ENCODE measurements at regions not wholly inside any gene's neighbourhood (a gene's known extent, or its start where the extent isn't known, plus 50 kb on each side); places are given as distances from the start of the nearest gene placed in this dataset.

DNA sequence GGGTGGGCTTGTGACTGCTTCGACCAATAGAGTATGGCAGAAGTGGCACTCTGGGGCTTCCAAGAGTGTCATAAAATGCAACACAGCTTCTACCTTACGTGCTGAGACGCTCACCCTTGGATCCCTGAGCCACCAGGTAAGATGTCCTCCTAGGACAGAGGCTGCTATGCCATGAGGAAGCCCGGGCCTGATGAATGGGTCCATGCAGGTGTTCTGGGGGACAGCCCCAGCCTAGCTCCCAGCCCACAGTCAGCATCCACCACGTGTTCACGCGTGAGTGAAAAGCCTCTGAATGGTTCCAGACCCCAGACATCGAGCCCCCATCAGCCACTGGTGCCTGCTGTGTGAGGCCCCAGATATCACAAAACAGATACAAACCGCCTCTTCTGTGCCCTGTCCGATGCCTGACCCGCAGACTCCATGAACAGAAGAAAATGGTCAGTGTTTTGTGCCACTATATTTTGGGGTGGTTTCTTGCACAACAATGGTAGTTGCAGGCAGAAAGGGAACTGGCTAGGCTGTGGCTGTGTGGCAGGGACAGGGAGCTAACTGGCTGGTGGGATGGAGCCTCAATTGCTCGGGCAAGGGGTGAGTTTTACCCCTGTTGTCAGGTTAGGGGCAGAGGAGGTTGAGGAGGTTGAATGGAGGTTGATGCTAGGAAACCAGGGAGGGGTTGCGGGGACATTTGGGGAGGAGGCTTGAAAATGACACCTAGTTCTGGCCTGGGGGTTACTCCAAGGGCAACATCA lies 92.2 kb downstream of the LINGO1 start:
- no peak for DNase-seq

DNA sequence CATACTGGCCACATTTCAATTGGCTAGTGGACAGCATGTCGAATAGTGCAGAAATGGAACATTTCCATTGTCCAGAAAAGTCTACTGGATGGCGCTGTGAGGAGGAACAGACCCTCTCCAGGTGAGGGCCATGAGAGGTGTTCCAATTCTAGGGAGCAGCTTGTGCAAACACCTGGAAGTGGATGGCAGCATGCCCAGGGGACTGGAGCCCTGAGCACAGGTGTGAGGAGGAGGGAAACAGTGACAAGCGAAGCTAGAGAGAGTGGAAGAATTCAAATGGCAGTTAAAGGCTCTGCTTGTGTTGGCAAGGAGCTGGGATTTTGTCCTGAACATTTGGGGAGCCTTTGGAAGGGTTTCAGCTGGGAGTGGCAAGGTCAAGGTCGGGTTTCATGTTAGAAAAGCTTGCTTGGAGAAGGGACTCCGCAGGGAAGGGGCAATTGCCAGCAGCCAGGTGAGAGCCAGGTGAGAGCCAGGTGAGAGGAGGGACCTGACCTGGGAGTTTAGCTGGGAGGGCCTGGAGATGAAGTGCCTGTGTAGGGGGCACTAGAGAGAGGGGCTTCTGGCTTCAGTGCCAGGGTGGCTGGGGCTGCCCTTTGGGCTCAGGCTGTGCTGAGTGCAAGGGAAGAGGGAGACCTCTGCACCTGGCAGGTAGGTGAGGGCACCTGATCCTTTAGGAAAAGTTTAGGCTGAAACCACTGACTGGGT lies 93.8 kb downstream of the LINGO1 start:
- no peak for DNase-seq

DNA sequence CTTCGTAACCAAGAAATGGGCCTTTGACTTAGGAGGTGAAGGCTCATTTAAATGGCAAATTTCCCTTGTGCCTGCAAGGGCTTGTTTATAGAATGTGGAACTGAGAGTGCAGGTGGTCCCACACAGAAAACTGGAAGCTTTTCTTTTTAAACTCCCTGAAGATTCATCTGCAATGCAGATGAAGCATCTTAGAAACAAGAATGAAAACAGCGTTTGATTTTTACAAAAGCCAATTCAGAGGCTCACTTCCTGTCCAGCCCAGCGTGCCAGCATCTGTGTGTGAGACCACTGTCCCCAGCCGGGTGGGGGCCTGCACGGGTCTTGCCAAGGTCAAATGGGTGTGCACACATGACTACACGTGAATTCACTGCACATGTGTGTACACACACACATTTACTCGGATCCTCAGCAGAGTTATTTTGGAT lies 94.7 kb downstream of the LINGO1 start:
- no peak for DNase-seq

DNA sequence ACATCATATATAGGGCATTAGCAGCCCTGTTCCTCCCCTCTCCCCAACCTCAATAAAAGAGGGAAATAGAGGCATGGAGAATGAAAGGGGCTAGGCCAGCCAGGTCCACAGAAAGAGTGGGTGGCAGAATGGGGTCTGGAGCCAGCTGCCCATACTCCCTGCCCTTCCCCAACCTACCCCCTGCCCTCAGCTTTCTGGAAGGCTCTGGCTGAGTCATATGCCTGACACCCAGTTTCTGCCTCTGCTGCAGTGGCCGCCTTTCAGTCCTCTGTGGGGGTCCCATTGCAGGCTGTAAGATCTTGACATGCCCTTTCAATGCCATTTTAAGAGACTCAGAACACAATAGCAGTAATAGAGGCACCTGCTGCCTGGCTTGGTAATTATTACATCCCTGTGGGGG lies 95.7 kb downstream of the LINGO1 start:
- DNase-seq, result no peak

DNA sequence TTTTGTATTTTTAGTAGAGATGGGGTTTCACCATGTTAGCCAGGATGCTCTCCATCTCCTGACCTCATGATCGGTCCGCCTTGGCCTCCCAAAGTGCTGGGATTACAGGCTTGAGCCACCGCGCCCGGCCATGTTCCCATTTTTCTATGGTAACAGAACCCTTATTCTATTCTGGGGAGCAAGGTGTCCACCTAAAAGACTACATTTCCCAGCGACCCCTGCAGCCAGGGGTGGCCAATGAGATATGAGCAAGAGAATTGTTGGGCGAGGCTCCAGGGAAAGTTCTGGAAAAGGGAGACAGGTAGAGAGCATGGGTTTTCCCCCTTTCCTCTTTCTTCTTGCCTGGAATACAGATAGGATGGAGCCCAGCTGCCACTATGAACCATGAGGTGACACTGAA lies 96.9 kb downstream of the LINGO1 start:
- DNase-seq, result no peak

All from stimulated activated CD4-positive, alpha-beta T cell treated with anti-CD3 and anti-CD28 coated beads, Interleukin-15, amount 100 ng/mL, for 24 hours (primary cell).